Kidney (tissue), 13 donors: ENCODE measurements at regions not wholly inside any gene's neighbourhood (a gene's known extent, or its start where the extent isn't known, plus 50 kb on each side); places are given as distances from the start of the nearest gene placed in this dataset.

ENCODE experiments used
- DNase-seq, 5 donors: peaks; one replicate each; pipeline ENCODE4 v3.0.0-alpha.2; 2013 to 2020
- FAIRE-seq: peaks from 2 replicates; lab custom pipeline; 2012; peaks lifted over from hg19 to GRCh38; lab: Jason Lieb, UNC
- H3K27ac ChIP-seq, 2 donors: one replicate each; pipeline ENCODE4 v1.7.0; 2013; ENCODE audit warnings: low read depth in 2 of 2, low read length in 2 of 2, inconsistent platforms in 1 of 2
- H3K27me3 ChIP-seq: one replicate; pipeline ENCODE4 v1.7.1; 2013; ENCODE audit warnings: low read length, inconsistent platforms; ENCODE audit not compliant: control insufficient read depth, insufficient read depth
- H3K36me3 ChIP-seq, 3 donors: one replicate each; pipeline versions ENCODE4 v1.7.0 to v1.7.1; 2013; ENCODE audit warnings: low read length in 3 of 3, control low read depth in 1 of 3, inconsistent platforms in 1 of 3; ENCODE audit not compliant: insufficient read depth in 3 of 3, control insufficient read depth in 2 of 3
- H3K4me1 ChIP-seq, 3 donors: one replicate each; pipeline versions ENCODE4 v1.7.0 to v1.7.1; 2013; ENCODE audit warnings: low read length in 3 of 3, inconsistent platforms in 1 of 3, low read depth in 1 of 3; ENCODE audit not compliant: control insufficient read depth in 2 of 3, insufficient read depth in 2 of 3
- H3K4me3 ChIP-seq, 3 donors: one replicate each; pipeline versions ENCODE4 v1.7.0 to v1.8.1; 2013; ENCODE audit warnings: low read length in 3 of 3, control low read depth in 1 of 3, inconsistent platforms in 1 of 3
- H3K9ac ChIP-seq, 3 donors: one replicate each; pipeline versions ENCODE4 v1.7.0 to v1.7.1; 2013; ENCODE audit warnings: low read length in 3 of 3, control low read depth in 1 of 3, inconsistent platforms in 1 of 3
- H3K9me3 ChIP-seq, 3 donors: one replicate each; pipeline versions ENCODE4 v1.7.0 to v1.7.1; 2013; ENCODE audit warnings: low read length in 3 of 3, control low read depth in 1 of 3, inconsistent platforms in 1 of 3; ENCODE audit not compliant: control insufficient read depth in 2 of 3, insufficient read depth in 1 of 3
- intact Hi-C: fragments of 100-400 bp; cut with DNase I; formaldehyde crosslinking; loops from one replicate; pipeline ENCODE4 v1.11.1; 2022
- TF ChIP-seq, protein P1 (sequence below): IDR thresholded peaks from 3 replicates; pipeline ENCODE4 v1.5.1; 2012; ENCODE audit warnings: mild to moderate bottlenecking, moderate library complexity, borderline replicate concordance; ENCODE audit not compliant: insufficient read depth; ENCODE audit errors: extremely low read depth
- donor health status: control.
- donor health status: control.
- donor health status: control.
- donor health status: control.
- donor health status: control.
- donor health status: DM: yes; HTN: yes; CAD: no.
- donor health status: Normal renal cell carcinoma (clear cell type).

DNA sequence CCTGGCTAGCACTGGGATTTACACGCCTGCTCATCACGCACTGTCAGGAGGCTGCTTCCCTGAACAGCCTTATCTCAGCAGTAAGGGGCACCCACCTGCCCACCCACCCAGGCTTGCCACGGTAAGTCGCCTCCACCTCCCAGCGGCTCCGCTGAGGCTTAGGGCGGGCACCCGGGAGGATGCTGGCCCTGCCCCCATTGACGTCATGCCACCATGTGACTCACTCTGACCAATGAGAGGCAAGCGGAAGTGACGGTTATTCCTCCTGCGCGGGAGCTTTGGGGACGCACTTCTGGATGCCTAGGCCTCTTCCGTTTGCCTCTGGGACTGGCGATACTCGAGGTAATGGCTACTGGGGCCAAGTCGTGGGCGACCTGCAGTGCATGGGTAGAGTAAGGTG lies 256.8 kb downstream of the QKI start:
- H3K9me3 ChIP-seq = no peaks in the 10 kb centered on the region
- no peak for FAIRE-seq
- no peak overlapping the region for H3K4me3 ChIP-seq
- DNase-seq = no peak
- TF ChIP-seq, protein P1, sequence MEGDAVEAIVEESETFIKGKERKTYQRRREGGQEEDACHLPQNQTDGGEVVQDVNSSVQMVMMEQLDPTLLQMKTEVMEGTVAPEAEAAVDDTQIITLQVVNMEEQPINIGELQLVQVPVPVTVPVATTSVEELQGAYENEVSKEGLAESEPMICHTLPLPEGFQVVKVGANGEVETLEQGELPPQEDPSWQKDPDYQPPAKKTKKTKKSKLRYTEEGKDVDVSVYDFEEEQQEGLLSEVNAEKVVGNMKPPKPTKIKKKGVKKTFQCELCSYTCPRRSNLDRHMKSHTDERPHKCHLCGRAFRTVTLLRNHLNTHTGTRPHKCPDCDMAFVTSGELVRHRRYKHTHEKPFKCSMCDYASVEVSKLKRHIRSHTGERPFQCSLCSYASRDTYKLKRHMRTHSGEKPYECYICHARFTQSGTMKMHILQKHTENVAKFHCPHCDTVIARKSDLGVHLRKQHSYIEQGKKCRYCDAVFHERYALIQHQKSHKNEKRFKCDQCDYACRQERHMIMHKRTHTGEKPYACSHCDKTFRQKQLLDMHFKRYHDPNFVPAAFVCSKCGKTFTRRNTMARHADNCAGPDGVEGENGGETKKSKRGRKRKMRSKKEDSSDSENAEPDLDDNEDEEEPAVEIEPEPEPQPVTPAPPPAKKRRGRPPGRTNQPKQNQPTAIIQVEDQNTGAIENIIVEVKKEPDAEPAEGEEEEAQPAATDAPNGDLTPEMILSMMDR = no peak
- H3K9ac ChIP-seq = no peak overlapping the region
- intact Hi-C loops = no loop called here
- H3K36me3 ChIP-seq = no peaks in the 10 kb centered on the region
- H3K27ac ChIP-seq = no peak overlapping the region
- H3K27me3 ChIP-seq = no peaks in the 10 kb centered on the region
- H3K4me1 ChIP-seq = peaks cover 0 to 5% (median 0%) of the 10 kb centered on the region in 3 donors

DNA sequence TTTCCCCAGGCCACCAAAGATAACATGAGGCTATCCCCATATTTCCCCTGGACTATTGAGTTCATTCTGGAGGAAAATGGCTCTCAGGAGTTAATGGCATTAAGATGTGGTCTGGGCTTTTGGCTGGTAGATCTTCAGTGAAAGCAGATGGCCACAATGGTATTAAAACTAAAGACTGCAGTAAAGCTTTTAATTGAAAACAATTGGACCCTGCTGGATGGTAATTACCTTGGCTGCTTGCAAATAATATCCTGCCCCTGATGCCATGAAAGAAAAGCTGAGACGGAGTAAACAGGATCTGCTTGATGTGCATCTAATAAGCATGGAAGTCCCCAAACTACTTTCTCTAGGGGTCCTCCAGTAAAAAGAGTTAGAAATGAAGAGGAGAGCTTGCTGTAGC lies 255.8 kb downstream of the QKI start:
- DNase-seq (no peak), FAIRE-seq (no peak)
- Histone ChIP-seq H3K27me3 (no peaks in the 10 kb centered on the region), H3K4me1 (peaks cover 0 to 5% (median 0%) of the 10 kb centered on the region in 3 donors), H3K9me3 (no peaks in the 10 kb centered on the region), H3K9ac (no peak overlapping the region), H3K27ac (no peak overlapping the region), H3K4me3 (no peak overlapping the region), H3K36me3 (no peaks in the 10 kb centered on the region)
- TF ChIP-seq, protein P1 = no peak
- intact Hi-C loops = no loop called here

DNA sequence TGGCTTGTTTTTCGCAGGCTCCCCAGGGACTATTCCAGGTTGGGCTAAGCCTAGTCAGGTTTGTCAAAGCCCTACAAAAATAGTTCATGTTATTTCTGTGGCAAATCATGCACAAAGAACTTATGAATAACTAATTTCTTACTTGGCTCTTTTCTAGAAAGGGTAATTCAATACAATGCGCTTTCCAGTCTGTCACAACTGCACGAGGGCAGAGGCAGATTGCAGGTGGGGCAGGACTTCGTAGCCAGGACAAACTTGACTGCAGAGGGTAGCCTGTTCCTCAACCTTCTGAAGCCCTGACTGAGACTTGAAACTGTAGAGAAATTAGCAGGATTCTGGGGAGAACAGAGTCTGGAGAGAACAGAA lies 253.5 kb downstream of the QKI start:
- DNase-seq = no peak
- Histone ChIP-seq H3K9ac (no peak overlapping the region), H3K9me3 (no peaks in the 10 kb centered on the region), H3K36me3 (no peaks in the 10 kb centered on the region), H3K4me1 (peaks cover 0 to 5% (median 0%) of the 10 kb centered on the region in 3 donors), H3K27ac (no peak overlapping the region), H3K27me3 (no peaks in the 10 kb centered on the region), H3K4me3 (no peak overlapping the region)
- TF ChIP-seq, protein P1 = no peak
- intact Hi-C loops = no loop called here
- no peak for FAIRE-seq
